ENCODE measurements at regions not wholly inside any gene's neighbourhood (a gene's known extent, or its start where the extent isn't known, plus 50 kb on each side); places are given as distances from the start of the nearest gene placed in this dataset.

GRCh38 chr2:221874444-221874843 lies 302.3 kb upstream of the EPHA4 start:
- FAIRE-seq (no peak), DNase-seq (ENCODE audit: low read depth in 1 of 2, low spot score in 2 of 2) (no peak)
- Histone ChIP-seq H2BK5ac (ENCODE audit: low read depth, low read length) (no peak overlapping the region), H3K27ac (ENCODE audit: low read depth, low read length) (no peak overlapping the region), H3K36me3 (ENCODE audit: control insufficient read depth in 2 of 4, insufficient read depth in 4 of 4, low read length in 3 of 4) (no peaks in the 10 kb centered on the region), H2BK20ac (ENCODE audit: low read length) (no peak overlapping the region), H3K14ac (ENCODE audit: insufficient read length) (no peak overlapping the region), H4K91ac (replicated peaks; ENCODE audit: insufficient read length, low read length) (no peak overlapping the region), H3K4me2 (ENCODE audit: insufficient read depth in 1 of 2, low read depth in 2 of 2, low read length in 2 of 2) (no peak overlapping the region), H3K18ac (ENCODE audit: extremely low read depth, low read length) (no peak overlapping the region), H3K23me2 (ENCODE audit: low read depth, low read length) (no peaks in the 10 kb centered on the region), H3K27me3 (replicated peaks in 1 of 4; ENCODE audit: control insufficient read depth in 3 of 4, extremely low read depth in 1 of 4, insufficient read depth in 3 of 4, low read length in 3 of 4) (peaks cover 0 to 1% (median 0%) of the 10 kb centered on the region in 4 experiments; a peak in 1 of 7 replicates), H3K23ac (ENCODE audit: insufficient read length) (no peak overlapping the region), H4K5ac (ENCODE audit: insufficient read length, low read depth, low read length) (no peak overlapping the region), H2BK12ac (ENCODE audit: low read depth, low read length) (no peak overlapping the region), H4K8ac (ENCODE audit: extremely low read depth, insufficient read depth, low read length) (no peak overlapping the region), H3K56ac (replicated peaks; ENCODE audit: insufficient read length, low read depth, low read length) (no peak overlapping the region), H3K79me2 (ENCODE audit: control insufficient read depth in 1 of 2, insufficient read depth in 2 of 2, low read length in 2 of 2) (no peaks in the 10 kb centered on the region), H3K4me3 (ENCODE audit: extremely low read depth in 1 of 4, insufficient read depth in 2 of 4, low read depth in 3 of 4, low read length in 4 of 4) (no peak overlapping the region), H3K4me1 (replicated peaks in 1 of 4; ENCODE audit: control insufficient read depth in 3 of 4, insufficient read depth in 4 of 4, low read length in 3 of 4) (no peaks in the 10 kb centered on the region), H2AFZ (ENCODE audit: low read length) (no peak overlapping the region), H2BK120ac (replicated peaks; ENCODE audit: low read depth, low read length) (no peak overlapping the region), H4K20me1 (replicated peaks in 1 of 2; ENCODE audit: control insufficient read depth in 1 of 2, insufficient read depth in 2 of 2, low read length in 2 of 2) (no peaks in the 10 kb centered on the region), H3K9ac (replicated peaks in 1 of 4; ENCODE audit: extremely low read depth in 1 of 4, low read depth in 3 of 4, low read length in 3 of 4) (no peak overlapping the region; a peak in 1 of 7 replicates), H3K79me1 (ENCODE audit: low read depth, low read length) (no peaks in the 10 kb centered on the region), H2AK5ac (ENCODE audit: low read depth, low read length) (no peak overlapping the region), H3K4ac (replicated peaks; ENCODE audit: insufficient read length, low read depth, low read length) (no peak overlapping the region), H2BK15ac (ENCODE audit: low read length) (no peak overlapping the region), H3K9me3 (ENCODE audit: insufficient read depth in 2 of 2, low read depth in 1 of 2, low read length in 1 of 2) (no peaks in the 10 kb centered on the region)
- 91% methylated on average over 2 of the region's 2 CpGs; no CpG with 5 or more reads in 1 of the 2 experiments for WGBS, 2 experiments (ENCODE audit: extremely low coverage in 1 of 2, insufficient coverage in 1 of 2, insufficient read length in 1 of 2, insufficient replicate concordance in 2 of 2, low coverage in 1 of 2, low lambda C conversion rate in 2 of 2, missing lambda C conversion rate in 1 of 2)
- ChIA-PET CTCF (ENCODE audit: partially characterized antibody) (interaction anchor here (0.6 to 1.1 kb wide), 2 partner anchors 11 to 191 kb away, joined by 3 read pairs; no protein-coding TSS in a partner anchor), POLR2A (ENCODE audit: partially characterized antibody) (no interaction called here)
- no peak for TF ChIP-seq BCL11A (IDR thresholded peaks at IDR 0.05; ENCODE audit: low read depth in 2 of 2, low read length in 2 of 2)
- TF ChIP-seq POU5F1 (IDR thresholded peaks at IDR 0.05; ENCODE audit: low read depth, low read length) = no peak
- no peak for TF ChIP-seq EGR1 (IDR thresholded peaks at IDR 0.05; ENCODE audit: borderline replicate concordance, low read depth, low read length)
- no peak for TF ChIP-seq CEBPB (IDR thresholded peaks at IDR 0.05; ENCODE audit: low read depth, low read length)
- TF ChIP-seq SIN3A (conservative IDR thresholded peaks at IDR 0.05 in 1 of 2, IDR thresholded peaks at IDR 0.05 in 1 of 2; ENCODE audit: low read depth in 1 of 2, low read length in 2 of 2) = no peak
- no peak for TF ChIP-seq NRF1 (IDR thresholded peaks at IDR 0.05; ENCODE audit: low read depth, low read length)
- no peak for TF ChIP-seq NANOG (IDR thresholded peaks at IDR 0.05; ENCODE audit: insufficient read depth, low read depth, low read length, poor library complexity, severe bottlenecking)
- TF ChIP-seq TCF12 (IDR thresholded peaks at IDR 0.05; ENCODE audit: low read depth, low read length) = no peak
- no peak for TF ChIP-seq KDM4A (IDR thresholded peaks at IDR 0.05; ENCODE audit: low read depth, low read length, severe bottlenecking)
- TF ChIP-seq SP4 (IDR thresholded peaks at IDR 0.05; ENCODE audit: low read length) = no peak
- no peak for TF ChIP-seq KDM1A (IDR thresholded peaks at IDR 0.05; ENCODE audit: borderline replicate concordance, low read length)
- TF ChIP-seq, protein P1, sequence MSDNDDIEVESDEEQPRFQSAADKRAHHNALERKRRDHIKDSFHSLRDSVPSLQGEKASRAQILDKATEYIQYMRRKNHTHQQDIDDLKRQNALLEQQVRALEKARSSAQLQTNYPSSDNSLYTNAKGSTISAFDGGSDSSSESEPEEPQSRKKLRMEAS (IDR thresholded peaks at IDR 0.05) = no peak
- TF ChIP-seq ZNF274 (IDR thresholded peaks at IDR 0.05; ENCODE audit: borderline replicate concordance, extremely low read depth, low read length) = no peak

Data from H1 (cell line).